GM10248 (cell line): ENCODE measurements at regions not wholly inside any gene's neighbourhood (a gene's known extent, or its start where the extent isn't known, plus 50 kb on each side); places are given as distances from the start of the nearest gene placed in this dataset.
"Not testable (repeated sequence)": the region's sequence is repeated elsewhere in the genome, so short reads cannot be mapped to it uniquely, and the experiment has no call there.

Experiments used
- CTCF ChIA-PET: fragments of 300-600 bp; sonication (Branson Sonifier 250); formaldehyde crosslinking; extraction: SDS; loops from one replicate; lab custom pipeline; 2021; ENCODE audit warnings: antibody characterized with exemption; lab: Yijun Ruan, JAX
- POLR2A ChIA-PET: fragments of 350-650 bp; sonication (Branson Sonifier 250); formaldehyde crosslinking; extraction: SDS; loops from one replicate; lab custom pipeline; 2020; ENCODE audit warnings: antibody characterized with exemption; lab: Yijun Ruan, JAX
- DNase-seq: peaks from one replicate; pipeline ENCODE4 v3.0.0; 2012; ENCODE audit errors: extremely low spot score
- TF ChIP-seq, protein P1 (sequence below): IDR thresholded peaks from 2 replicates; pipeline ENCODE4 v1.5.1; 2012; ENCODE audit warnings: mild to moderate bottlenecking, low read depth; ENCODE audit errors: extremely low read depth, missing control alignments, control extremely low read depth

- ChIA-PET POLR2A (no interaction called here), CTCF (no interaction called here)
- TF ChIP-seq, protein P1, sequence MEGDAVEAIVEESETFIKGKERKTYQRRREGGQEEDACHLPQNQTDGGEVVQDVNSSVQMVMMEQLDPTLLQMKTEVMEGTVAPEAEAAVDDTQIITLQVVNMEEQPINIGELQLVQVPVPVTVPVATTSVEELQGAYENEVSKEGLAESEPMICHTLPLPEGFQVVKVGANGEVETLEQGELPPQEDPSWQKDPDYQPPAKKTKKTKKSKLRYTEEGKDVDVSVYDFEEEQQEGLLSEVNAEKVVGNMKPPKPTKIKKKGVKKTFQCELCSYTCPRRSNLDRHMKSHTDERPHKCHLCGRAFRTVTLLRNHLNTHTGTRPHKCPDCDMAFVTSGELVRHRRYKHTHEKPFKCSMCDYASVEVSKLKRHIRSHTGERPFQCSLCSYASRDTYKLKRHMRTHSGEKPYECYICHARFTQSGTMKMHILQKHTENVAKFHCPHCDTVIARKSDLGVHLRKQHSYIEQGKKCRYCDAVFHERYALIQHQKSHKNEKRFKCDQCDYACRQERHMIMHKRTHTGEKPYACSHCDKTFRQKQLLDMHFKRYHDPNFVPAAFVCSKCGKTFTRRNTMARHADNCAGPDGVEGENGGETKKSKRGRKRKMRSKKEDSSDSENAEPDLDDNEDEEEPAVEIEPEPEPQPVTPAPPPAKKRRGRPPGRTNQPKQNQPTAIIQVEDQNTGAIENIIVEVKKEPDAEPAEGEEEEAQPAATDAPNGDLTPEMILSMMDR: no peak
- no peak for DNase-seq
These were observed 1206.0 kb upstream of the FLRT2 start for GRCh38 chr14:84323978-84324377.

- ChIA-PET POLR2A (no interaction called here), CTCF (no interaction called here)
- TF ChIP-seq, protein P1: no peak
- no peak for DNase-seq
These were observed 1193.5 kb upstream of the FLRT2 start for GRCh38 chr14:84336433-84336832.

- no peak for DNase-seq
- CTCF ChIA-PET: no interaction called here
These were observed 1189.0 kb upstream of the FLRT2 start for GRCh38 chr14:84340938-84341337.

GRCh38 chr14:84341867-84342266 lies 1188.1 kb upstream of the FLRT2 start:
- DNase-seq, CTCF ChIA-PET, POLR2A ChIA-PET: not testable (repeated sequence)

More at GRCh38 chr14:84340938-84341337, 1189.0 kb upstream of the FLRT2 start:
- TF ChIP-seq, protein P1: no peak
- POLR2A ChIA-PET: no interaction called here

- CTCF ChIA-PET: interaction anchor here (0.9 kb wide), 1 partner anchor 17 kb away, joined by 3 read pairs; no protein-coding TSS in a partner anchor
- POLR2A ChIA-PET: no interaction called here
- no peak for DNase-seq
- TF ChIP-seq, protein P1: no peak
These were observed 1186.3 kb upstream of the FLRT2 start for GRCh38 chr14:84343656-84344055.

- TF ChIP-seq, protein P1: no peak
- no peak for DNase-seq
- POLR2A ChIA-PET: no interaction called here
- CTCF ChIA-PET: no interaction called here
These were observed 1178.3 kb upstream of the FLRT2 start for GRCh38 chr14:84351646-84352045.

GRCh38 chr14:84361476-84361875 lies 1168.5 kb upstream of the FLRT2 start:
- CTCF ChIA-PET: no interaction called here
- TF ChIP-seq, protein P1: no peak
- POLR2A ChIA-PET: no interaction called here

More at GRCh38 chr14:84361476-84361875, 1168.5 kb upstream of the FLRT2 start:
- no peak for DNase-seq
